Dendritic cell treated with granulocyte-macrophage colony-stimulating factor and Interleukin-4, amounts not matched to agents 40 ng/mL and 50 ng/mL, for 4 days (primary cell): ENCODE measurements at regions not wholly inside any gene's neighbourhood (a gene's known extent, or its start where the extent isn't known, plus 50 kb on each side); places are given as distances from the start of the nearest gene placed in this dataset.

Source experiments
- H3K27ac Mint-ChIP-seq: one replicate; pipeline ENCODE4 v1.8.0; 2022; ENCODE audit warnings: mild to moderate bottlenecking, mixed read lengths
- H3K27me3 Mint-ChIP-seq: one replicate; pipeline ENCODE4 v1.8.0; 2022; ENCODE audit warnings: mild to moderate bottlenecking, mixed read lengths
- H3K36me3 Mint-ChIP-seq: one replicate; pipeline ENCODE4 v1.8.0; 2022; ENCODE audit warnings: low read depth, mixed read lengths
- H3K4me1 Mint-ChIP-seq: one replicate; pipeline ENCODE4 v1.8.0; 2022; ENCODE audit warnings: low read depth, mixed read lengths
- H3K4me3 Mint-ChIP-seq: one replicate; pipeline ENCODE4 v1.8.0; 2022; ENCODE audit warnings: mild to moderate bottlenecking, moderate library complexity, mixed read lengths
- H3K9me3 Mint-ChIP-seq: one replicate; pipeline ENCODE4 v1.8.0; 2022; ENCODE audit warnings: mixed read lengths
- intact Hi-C: fragments of 100-400 bp; cut with micrococcal nuclease; formaldehyde crosslinking; loops from one replicate; pipeline ENCODE4 v1.15.0; 2022

GRCh38 chr18:61108706-61109105, 224.5 kb upstream of the CDH20 start:
- H3K27ac Mint-ChIP-seq: no peak overlapping the region
- H3K9me3 Mint-ChIP-seq: no peaks in the 10 kb centered on the region
- H3K4me3 Mint-ChIP-seq: no peak overlapping the region
- no peaks in the 10 kb centered on the region for H3K27me3 Mint-ChIP-seq
- H3K36me3 Mint-ChIP-seq: no peaks in the 10 kb centered on the region
- no peaks in the 10 kb centered on the region for H3K4me1 Mint-ChIP-seq
- intact Hi-C loops: no loop called here

- intact Hi-C loops: no loop called here
- no peaks in the 10 kb centered on the region for H3K27me3 Mint-ChIP-seq
- H3K9me3 Mint-ChIP-seq: no peaks in the 10 kb centered on the region
- no peaks in the 10 kb centered on the region for H3K36me3 Mint-ChIP-seq
- no peak overlapping the region for H3K4me3 Mint-ChIP-seq
- no peak overlapping the region for H3K27ac Mint-ChIP-seq
- H3K4me1 Mint-ChIP-seq: no peaks in the 10 kb centered on the region
These were observed 209.9 kb upstream of the CDH20 start for GRCh38 chr18:61123309-61123708.

- Mint-ChIP-seq H3K27me3 (no peaks in the 10 kb centered on the region), H3K36me3 (no peaks in the 10 kb centered on the region)
- intact Hi-C loops: no loop called here
These were observed 205.3 kb upstream of the CDH20 start for GRCh38 chr18:61127714-61128467.

GRCh38 chr18:61129001-61129400, 204.2 kb upstream of the CDH20 start:
- intact Hi-C loops: no loop called here
- Mint-ChIP-seq H3K27me3 (no peaks in the 10 kb centered on the region), H3K27ac (no peak overlapping the region), H3K36me3 (no peaks in the 10 kb centered on the region), H3K4me1 (no peaks in the 10 kb centered on the region), H3K9me3 (no peaks in the 10 kb centered on the region), H3K4me3 (no peak overlapping the region)

More at GRCh38 chr18:61127714-61128467, 205.3 kb upstream of the CDH20 start:
- no peaks in the 10 kb centered on the region for H3K9me3 Mint-ChIP-seq
- H3K4me3 Mint-ChIP-seq: no peak overlapping the region
- no peaks in the 10 kb centered on the region for H3K4me1 Mint-ChIP-seq
- no peak overlapping the region for H3K27ac Mint-ChIP-seq

GRCh38 chr18:61132031-61132430, 201.2 kb upstream of the CDH20 start:
- no peaks in the 10 kb centered on the region for H3K9me3 Mint-ChIP-seq
- H3K27me3 Mint-ChIP-seq: no peaks in the 10 kb centered on the region
- H3K36me3 Mint-ChIP-seq: no peaks in the 10 kb centered on the region
- H3K27ac Mint-ChIP-seq: no peak overlapping the region
- intact Hi-C loops: no loop called here
- H3K4me3 Mint-ChIP-seq: no peak overlapping the region
- H3K4me1 Mint-ChIP-seq: no peaks in the 10 kb centered on the region

- H3K36me3 Mint-ChIP-seq: no peaks in the 10 kb centered on the region
- no peaks in the 10 kb centered on the region for H3K27me3 Mint-ChIP-seq
- H3K4me1 Mint-ChIP-seq: no peaks in the 10 kb centered on the region
- no peak overlapping the region for H3K27ac Mint-ChIP-seq
- H3K4me3 Mint-ChIP-seq: no peak overlapping the region
- intact Hi-C loops: no loop called here
- no peaks in the 10 kb centered on the region for H3K9me3 Mint-ChIP-seq
These were observed 199.4 kb upstream of the CDH20 start for GRCh38 chr18:61133783-61134182.

- no peak overlapping the region for H3K27ac Mint-ChIP-seq
- intact Hi-C loops: no loop called here
- no peaks in the 10 kb centered on the region for H3K27me3 Mint-ChIP-seq
- H3K4me1 Mint-ChIP-seq: no peaks in the 10 kb centered on the region
- H3K9me3 Mint-ChIP-seq: peaks cover 8% of the 10 kb centered on the region
- no peaks in the 10 kb centered on the region for H3K36me3 Mint-ChIP-seq
- H3K4me3 Mint-ChIP-seq: no peak overlapping the region
These were observed 196.4 kb upstream of the CDH20 start for GRCh38 chr18:61136711-61137251.

GRCh38 chr18:61141691-61142090, 191.5 kb upstream of the CDH20 start:
- intact Hi-C loops: no loop called here
- peaks cover 27% of the 10 kb centered on the region for H3K9me3 Mint-ChIP-seq

GRCh38 chr18:61148322-61148721, 184.9 kb upstream of the CDH20 start:
- no peaks in the 10 kb centered on the region for H3K36me3 Mint-ChIP-seq
- intact Hi-C loops: no loop called here

More at GRCh38 chr18:61141691-61142090, 191.5 kb upstream of the CDH20 start:
- Mint-ChIP-seq H3K36me3 (no peaks in the 10 kb centered on the region), H3K4me1 (no peaks in the 10 kb centered on the region), H3K27ac (no peak overlapping the region), H3K27me3 (no peaks in the 10 kb centered on the region), H3K4me3 (no peak overlapping the region)

GRCh38 chr18:61149786-61150185, 183.4 kb upstream of the CDH20 start:
- intact Hi-C loops: no loop called here
- H3K27ac Mint-ChIP-seq: no peak overlapping the region

More at GRCh38 chr18:61148322-61148721, 184.9 kb upstream of the CDH20 start:
- no peaks in the 10 kb centered on the region for H3K4me1 Mint-ChIP-seq
- no peak overlapping the region for H3K27ac Mint-ChIP-seq
- H3K27me3 Mint-ChIP-seq: no peaks in the 10 kb centered on the region
- no peak overlapping the region for H3K4me3 Mint-ChIP-seq
- peaks cover 3% of the 10 kb centered on the region for H3K9me3 Mint-ChIP-seq

GRCh38 chr18:61153571-61153970, 179.7 kb upstream of the CDH20 start:
- intact Hi-C loops: no loop called here
- no peaks in the 10 kb centered on the region for H3K36me3 Mint-ChIP-seq
- H3K4me3 Mint-ChIP-seq: no peak overlapping the region
- H3K27ac Mint-ChIP-seq: no peak overlapping the region
- H3K27me3 Mint-ChIP-seq: no peaks in the 10 kb centered on the region
- H3K9me3 Mint-ChIP-seq: no peaks in the 10 kb centered on the region
- H3K4me1 Mint-ChIP-seq: no peaks in the 10 kb centered on the region

More at GRCh38 chr18:61149786-61150185, 183.4 kb upstream of the CDH20 start:
- no peaks in the 10 kb centered on the region for H3K27me3 Mint-ChIP-seq
- no peaks in the 10 kb centered on the region for H3K4me1 Mint-ChIP-seq
- no peaks in the 10 kb centered on the region for H3K36me3 Mint-ChIP-seq
- no peak overlapping the region for H3K4me3 Mint-ChIP-seq
- no peaks in the 10 kb centered on the region for H3K9me3 Mint-ChIP-seq

- Mint-ChIP-seq H3K27me3 (no peaks in the 10 kb centered on the region), H3K9me3 (no peaks in the 10 kb centered on the region), H3K27ac (no peak overlapping the region), H3K4me1 (no peaks in the 10 kb centered on the region), H3K36me3 (no peaks in the 10 kb centered on the region), H3K4me3 (no peak overlapping the region)
- intact Hi-C loops: no loop called here
These were observed 178.4 kb upstream of the CDH20 start for GRCh38 chr18:61154866-61155265.

- Mint-ChIP-seq H3K27ac (no peak overlapping the region), H3K4me3 (no peak overlapping the region), H3K27me3 (no peaks in the 10 kb centered on the region), H3K4me1 (no peaks in the 10 kb centered on the region), H3K36me3 (no peaks in the 10 kb centered on the region), H3K9me3 (no peaks in the 10 kb centered on the region)
- intact Hi-C loops: no loop called here
These were observed 177.6 kb upstream of the CDH20 start for GRCh38 chr18:61155586-61155985.

- Mint-ChIP-seq H3K27me3 (no peaks in the 10 kb centered on the region), H3K27ac (no peak overlapping the region), H3K4me3 (no peak overlapping the region), H3K9me3 (no peaks in the 10 kb centered on the region), H3K36me3 (no peaks in the 10 kb centered on the region), H3K4me1 (no peaks in the 10 kb centered on the region)
- intact Hi-C loops: no loop called here
These were observed 175.8 kb upstream of the CDH20 start for GRCh38 chr18:61157451-61157850.

GRCh38 chr18:61159246-61159645, 174.0 kb upstream of the CDH20 start:
- Mint-ChIP-seq H3K27ac (no peak overlapping the region), H3K27me3 (no peaks in the 10 kb centered on the region), H3K4me3 (no peak overlapping the region), H3K4me1 (no peaks in the 10 kb centered on the region), H3K9me3 (no peaks in the 10 kb centered on the region), H3K36me3 (no peaks in the 10 kb centered on the region)
- intact Hi-C loops: no loop called here
